ENCODE measurements at regions not wholly inside any gene's neighbourhood (a gene's known extent, or its start where the extent isn't known, plus 50 kb on each side); places are given as distances from the start of the nearest gene placed in this dataset.

DNA sequence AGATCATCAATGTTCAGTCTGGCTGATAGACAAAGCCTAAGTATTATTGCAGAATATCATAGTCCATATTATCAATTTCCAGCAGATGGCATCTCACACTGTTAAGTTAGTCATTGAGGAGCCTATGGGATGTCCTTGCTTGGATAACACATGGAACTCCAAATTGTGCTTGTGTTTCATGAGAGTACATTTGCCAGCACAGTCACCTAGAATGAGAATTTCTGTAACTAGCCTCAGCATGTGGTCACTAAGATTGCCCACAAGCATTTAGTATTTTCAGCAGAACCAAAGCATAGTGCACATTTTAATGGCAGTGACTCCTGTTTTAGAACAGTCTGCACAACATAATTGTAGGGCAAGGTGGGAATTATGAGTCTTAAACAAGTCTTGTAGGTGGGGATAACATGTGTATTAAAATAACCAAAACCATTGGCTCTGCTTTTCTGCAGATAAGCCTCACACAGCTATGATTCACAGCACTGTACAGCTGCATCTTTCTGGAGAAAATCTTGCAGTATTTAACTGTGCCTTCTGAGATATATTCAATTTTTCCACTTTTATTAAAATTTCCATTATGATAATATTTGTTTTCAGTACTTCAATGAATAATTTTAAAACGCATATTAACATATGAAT, 882.8 kb upstream of the SOX9 start:
- no peak for TF ChIP-seq EGR1 (IDR thresholded peaks at IDR 0.05; ENCODE audit: borderline replicate concordance, low read depth, low read length)
- TF ChIP-seq, protein P1, sequence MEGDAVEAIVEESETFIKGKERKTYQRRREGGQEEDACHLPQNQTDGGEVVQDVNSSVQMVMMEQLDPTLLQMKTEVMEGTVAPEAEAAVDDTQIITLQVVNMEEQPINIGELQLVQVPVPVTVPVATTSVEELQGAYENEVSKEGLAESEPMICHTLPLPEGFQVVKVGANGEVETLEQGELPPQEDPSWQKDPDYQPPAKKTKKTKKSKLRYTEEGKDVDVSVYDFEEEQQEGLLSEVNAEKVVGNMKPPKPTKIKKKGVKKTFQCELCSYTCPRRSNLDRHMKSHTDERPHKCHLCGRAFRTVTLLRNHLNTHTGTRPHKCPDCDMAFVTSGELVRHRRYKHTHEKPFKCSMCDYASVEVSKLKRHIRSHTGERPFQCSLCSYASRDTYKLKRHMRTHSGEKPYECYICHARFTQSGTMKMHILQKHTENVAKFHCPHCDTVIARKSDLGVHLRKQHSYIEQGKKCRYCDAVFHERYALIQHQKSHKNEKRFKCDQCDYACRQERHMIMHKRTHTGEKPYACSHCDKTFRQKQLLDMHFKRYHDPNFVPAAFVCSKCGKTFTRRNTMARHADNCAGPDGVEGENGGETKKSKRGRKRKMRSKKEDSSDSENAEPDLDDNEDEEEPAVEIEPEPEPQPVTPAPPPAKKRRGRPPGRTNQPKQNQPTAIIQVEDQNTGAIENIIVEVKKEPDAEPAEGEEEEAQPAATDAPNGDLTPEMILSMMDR (IDR thresholded peaks at IDR 0.05; ENCODE audit: control extremely low read depth in 1 of 3, insufficient read depth in 1 of 3, low read depth in 1 of 3, low read length in 3 of 3): peak in 1 of 3 experiments; percentile 10; a peak in 1 of 4 replicates
- no peak for TF ChIP-seq CHD2 (IDR thresholded peaks at IDR 0.05; ENCODE audit: low read length)
- no peak for TF ChIP-seq JUND (IDR thresholded peaks at IDR 0.05; ENCODE audit: low read length)
- no peak for TF ChIP-seq BRCA1 (IDR thresholded peaks at IDR 0.05; ENCODE audit: low read depth, low read length)
- TF ChIP-seq CEBPB (IDR thresholded peaks at IDR 0.05; ENCODE audit: low read depth, low read length): no peak
- no peak for TF ChIP-seq EP300 (IDR thresholded peaks at IDR 0.05; ENCODE audit: borderline replicate concordance in 1 of 2, low read depth in 2 of 2, low read length in 2 of 2)
- no peak for TF ChIP-seq ZNF274 (IDR thresholded peaks at IDR 0.05; ENCODE audit: borderline replicate concordance, extremely low read depth, low read length)
- no peak for TF ChIP-seq MAFK (IDR thresholded peaks at IDR 0.05; ENCODE audit: low read depth, low read length)
- no peak for TF ChIP-seq GABPA (IDR thresholded peaks at IDR 0.05; ENCODE audit: borderline replicate concordance, insufficient read depth, low read length)
- TF ChIP-seq, protein P2, sequence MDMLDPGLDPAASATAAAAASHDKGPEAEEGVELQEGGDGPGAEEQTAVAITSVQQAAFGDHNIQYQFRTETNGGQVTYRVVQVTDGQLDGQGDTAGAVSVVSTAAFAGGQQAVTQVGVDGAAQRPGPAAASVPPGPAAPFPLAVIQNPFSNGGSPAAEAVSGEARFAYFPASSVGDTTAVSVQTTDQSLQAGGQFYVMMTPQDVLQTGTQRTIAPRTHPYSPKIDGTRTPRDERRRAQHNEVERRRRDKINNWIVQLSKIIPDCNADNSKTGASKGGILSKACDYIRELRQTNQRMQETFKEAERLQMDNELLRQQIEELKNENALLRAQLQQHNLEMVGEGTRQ (IDR thresholded peaks at IDR 0.05; ENCODE audit: low read length): no peak
- no peak for TF ChIP-seq POLR2A (IDR thresholded peaks at IDR 0.05; ENCODE audit: control extremely low read depth in 1 of 2, low read depth in 2 of 2, low read length in 2 of 2)
